ENCODE measurements at regions not wholly inside any gene's neighbourhood (a gene's known extent, or its start where the extent isn't known, plus 50 kb on each side); places are given as distances from the start of the nearest gene placed in this dataset.
"Not testable (repeated sequence)": the region's sequence is repeated elsewhere in the genome, so short reads cannot be mapped to it uniquely, and the experiment has no call there.

GRCh38 chr11:16527525-16528246, 171.3 kb upstream of the SOX6 start:
- H3K27ac ChIP-seq = no peak overlapping the region
- no peak for ATAC-seq
- H3K4me1 ChIP-seq = no peaks in the 10 kb centered on the region
- no peaks in the 10 kb centered on the region for H3K9me3 ChIP-seq
- H3K4me3 ChIP-seq = no peak overlapping the region
- DNase-seq (ENCODE audit: low read depth in 1 of 2, low spot score in 1 of 2) = no peak
- 25% methylated on average over 7 of the region's 7 CpGs for WGBS (ENCODE audit: missing lambda C conversion rate)
- no peak overlapping the region for H3K4me2 ChIP-seq
- TF ChIP-seq CHD2 (IDR thresholded peaks at IDR 0.05; ENCODE audit: low read length, partially characterized antibody) (no peak), CBX2 (IDR thresholded peaks at IDR 0.05; ENCODE audit: borderline replicate concordance, low read depth) (no peak), MAFK (IDR thresholded peaks at IDR 0.05; ENCODE audit: partially characterized antibody) (no peak), HMGXB4 (CRISPR knock-in tag; IDR thresholded peaks at IDR 0.05; ENCODE audit: borderline replicate concordance) (no peak), HDAC2 (IDR thresholded peaks at IDR 0.05) (no peak), PHF8 (IDR thresholded peaks at IDR 0.05; ENCODE audit: borderline replicate concordance, low read depth) (no peak), ZSCAN20 (CRISPR knock-in tag; IDR thresholded peaks at IDR 0.05) (no peak), MYC (IDR thresholded peaks at IDR 0.05; ENCODE audit: borderline replicate concordance, low read length) (no peak), ESRRA (IDR thresholded peaks at IDR 0.05; ENCODE audit: borderline replicate concordance, low read length) (no peak), BCL3 (IDR thresholded peaks at IDR 0.05) (no peak), JUNB (IDR thresholded peaks at IDR 0.05) (no peak)
- ChIA-PET CTCF (no interaction called here), POLR2A (no interaction called here)
- FAIRE-seq = no peak

DNA sequence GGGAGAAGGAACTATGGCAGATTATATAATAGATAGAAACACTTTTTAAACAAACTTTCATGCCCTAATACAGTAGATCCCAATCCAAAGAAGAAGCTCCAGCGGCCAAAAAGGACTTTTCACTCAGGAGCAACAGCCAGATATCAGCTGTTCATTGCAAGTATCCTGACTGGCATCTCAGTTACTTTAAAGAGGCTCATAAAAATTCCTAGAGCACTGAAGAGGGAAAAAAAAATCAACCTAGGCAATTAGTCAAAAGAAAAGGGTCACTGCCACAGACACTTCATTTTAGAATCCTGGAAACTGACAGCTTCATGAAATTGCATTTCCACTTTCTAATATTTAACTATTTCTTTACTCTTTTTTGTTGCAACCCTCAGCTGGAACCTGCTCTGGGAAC, 170.6 kb upstream of the SOX6 start:
- TF ChIP-seq KDM1A (IDR thresholded peaks at IDR 0.05; ENCODE audit: low read depth) = no peak
- no peak for TF ChIP-seq CHD2 (IDR thresholded peaks at IDR 0.05; ENCODE audit: low read length, partially characterized antibody)
- TF ChIP-seq FOSB (CRISPR knock-in tag; IDR thresholded peaks at IDR 0.05) = no peak
- no peak for TF ChIP-seq CEBPB (IDR thresholded peaks at IDR 0.05)
- TF ChIP-seq, protein P1, sequence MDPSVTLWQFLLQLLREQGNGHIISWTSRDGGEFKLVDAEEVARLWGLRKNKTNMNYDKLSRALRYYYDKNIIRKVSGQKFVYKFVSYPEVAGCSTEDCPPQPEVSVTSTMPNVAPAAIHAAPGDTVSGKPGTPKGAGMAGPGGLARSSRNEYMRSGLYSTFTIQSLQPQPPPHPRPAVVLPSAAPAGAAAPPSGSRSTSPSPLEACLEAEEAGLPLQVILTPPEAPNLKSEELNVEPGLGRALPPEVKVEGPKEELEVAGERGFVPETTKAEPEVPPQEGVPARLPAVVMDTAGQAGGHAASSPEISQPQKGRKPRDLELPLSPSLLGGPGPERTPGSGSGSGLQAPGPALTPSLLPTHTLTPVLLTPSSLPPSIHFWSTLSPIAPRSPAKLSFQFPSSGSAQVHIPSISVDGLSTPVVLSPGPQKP (IDR thresholded peaks at IDR 0.05; ENCODE audit: low read depth, low read length) = no peak
- TF ChIP-seq GATA3 (IDR thresholded peaks at IDR 0.05; ENCODE audit: borderline replicate concordance) = no peak
- no peak for TF ChIP-seq NFE2L2 (conservative IDR thresholded peaks at IDR 0.05; ENCODE audit: low read length)
- TF ChIP-seq JUN (IDR thresholded peaks at IDR 0.05) = no peak
- TF ChIP-seq HMGXB4 (CRISPR knock-in tag; IDR thresholded peaks at IDR 0.05; ENCODE audit: borderline replicate concordance) = no peak
- no peak for TF ChIP-seq RNF2 (IDR thresholded peaks at IDR 0.05; ENCODE audit: borderline replicate concordance, low read depth)
- TF ChIP-seq MAFK (IDR thresholded peaks at IDR 0.05; ENCODE audit: partially characterized antibody) = no peak
- TF ChIP-seq CBX8 (IDR thresholded peaks at IDR 0.05) = no peak
- no peak for TF ChIP-seq BHLHE40 (IDR thresholded peaks at IDR 0.05; ENCODE audit: low read depth, low read length)
- TF ChIP-seq POLR2A (IDR thresholded peaks at IDR 0.05; ENCODE audit: low read length) = no peak
- no peak for TF ChIP-seq ZFP36 (IDR thresholded peaks at IDR 0.05; ENCODE audit: borderline replicate concordance, partially characterized antibody)
- TF ChIP-seq, protein P2, sequence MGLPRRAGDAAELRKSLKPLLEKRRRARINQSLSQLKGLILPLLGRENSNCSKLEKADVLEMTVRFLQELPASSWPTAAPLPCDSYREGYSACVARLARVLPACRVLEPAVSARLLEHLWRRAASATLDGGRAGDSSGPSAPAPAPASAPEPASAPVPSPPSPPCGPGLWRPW (IDR thresholded peaks at IDR 0.05) = no peak
- no peak for TF ChIP-seq FOSL2 (IDR thresholded peaks at IDR 0.05)
- TF ChIP-seq FOSL2 (CRISPR knock-in tag; IDR thresholded peaks at IDR 0.05) = no peak
- no peak for TF ChIP-seq BCL3 (IDR thresholded peaks at IDR 0.05)
- FAIRE-seq (no peak), DNase-seq (ENCODE audit: low read depth in 1 of 2, low spot score in 1 of 2) (no peak), ATAC-seq (no peak)
- Histone ChIP-seq H3K4me2 (no peak overlapping the region), H3K4me1 (no peaks in the 10 kb centered on the region), H3K4me3 (no peak overlapping the region), H3K9me3 (no peaks in the 10 kb centered on the region), H3K27ac (no peak overlapping the region)
- ChIA-PET CTCF (no interaction called here), POLR2A (no interaction called here)
- 0% methylated on average over 1 of the region's 1 CpG for WGBS (ENCODE audit: missing lambda C conversion rate)

DNA sequence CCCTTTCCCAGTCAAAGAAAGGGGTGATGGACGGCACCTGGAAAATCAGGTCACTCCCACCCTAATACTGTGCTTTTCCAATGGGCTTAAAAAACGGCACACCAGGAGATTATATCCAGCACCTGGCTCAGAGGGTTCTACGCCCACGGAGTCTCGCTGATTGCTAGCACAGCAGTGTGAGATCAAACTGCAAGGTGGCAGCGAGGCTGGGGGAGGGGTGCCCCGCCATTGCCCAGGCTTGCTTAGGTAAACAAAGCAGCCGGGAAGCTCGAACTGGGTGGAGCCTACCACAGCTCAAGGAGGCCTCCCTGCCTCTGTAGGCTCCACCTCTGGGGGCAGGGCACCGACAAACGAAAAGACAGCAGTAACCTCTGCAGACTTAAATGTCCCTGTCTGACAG, 164.4 kb upstream of the SOX6 start:
- CTCF ChIA-PET; H3K9me3 ChIP-seq; POLR2A ChIA-PET; H3K27ac ChIP-seq; FAIRE-seq; H3K4me3 ChIP-seq; H3K4me1 ChIP-seq; ATAC-seq; H3K4me2 ChIP-seq; DNase-seq (ENCODE audit: low read depth in 1 of 2, low spot score in 1 of 2): not testable (repeated sequence)
- WGBS (ENCODE audit: missing lambda C conversion rate) = 9% methylated on average over 6 of the region's 11 CpGs

Data from A549 (cell line).